ENCODE measurements at regions not wholly inside any gene's neighbourhood (a gene's known extent, or its start where the extent isn't known, plus 50 kb on each side); places are given as distances from the start of the nearest gene placed in this dataset.

- no peaks in the 10 kb centered on the region for H3K4me1 ChIP-seq
- DNase-seq, result no peak
These were observed 70.3 kb upstream of the MROH9 start for GRCh38 chr1:170864876-170865538.

GRCh38 chr1:170866646-170867045, 68.7 kb upstream of the MROH9 start:
- Histone ChIP-seq H3K36me3 (no peaks in the 10 kb centered on the region), H3K4me3 (ENCODE audit: low read depth, low read length) (no peak overlapping the region), H3K4me1 (no peaks in the 10 kb centered on the region), H3K9me3 (no peaks in the 10 kb centered on the region), H3K27me3 (no peaks in the 10 kb centered on the region)
- no peak for TF ChIP-seq CTCF (IDR thresholded peaks at IDR 0.05; ENCODE audit: low read depth, low read length)
- DNase-seq, result no peak

More at GRCh38 chr1:170864876-170865538, 70.3 kb upstream of the MROH9 start:
- H3K27me3 ChIP-seq, result no peaks in the 10 kb centered on the region
- H3K9me3 ChIP-seq, result no peaks in the 10 kb centered on the region
- H3K4me3 ChIP-seq (ENCODE audit: low read depth, low read length), result no peak overlapping the region
- H3K36me3 ChIP-seq, result no peaks in the 10 kb centered on the region
- no peak for TF ChIP-seq CTCF (IDR thresholded peaks at IDR 0.05; ENCODE audit: low read depth, low read length)

GRCh38 chr1:170871868-170872267, 63.5 kb upstream of the MROH9 start:
- H3K27me3 ChIP-seq, result no peaks in the 10 kb centered on the region
- H3K9me3 ChIP-seq, result no peaks in the 10 kb centered on the region
- no peak overlapping the region for H3K4me3 ChIP-seq (ENCODE audit: low read depth, low read length)
- no peaks in the 10 kb centered on the region for H3K36me3 ChIP-seq
- TF ChIP-seq CTCF (IDR thresholded peaks at IDR 0.05; ENCODE audit: low read depth, low read length), result no peak
- H3K4me1 ChIP-seq, result no peaks in the 10 kb centered on the region
- no peak for DNase-seq

- H3K36me3 ChIP-seq, result no peaks in the 10 kb centered on the region
- TF ChIP-seq CTCF (IDR thresholded peaks at IDR 0.05; ENCODE audit: low read depth, low read length), result no peak
- no peaks in the 10 kb centered on the region for H3K9me3 ChIP-seq
- DNase-seq, result no peak
- no peaks in the 10 kb centered on the region for H3K27me3 ChIP-seq
- H3K4me1 ChIP-seq, result no peaks in the 10 kb centered on the region
- no peak overlapping the region for H3K4me3 ChIP-seq (ENCODE audit: low read depth, low read length)
These were observed 62.7 kb upstream of the MROH9 start for GRCh38 chr1:170872663-170873062.

- Histone ChIP-seq H3K36me3 (no peaks in the 10 kb centered on the region), H3K27me3 (no peaks in the 10 kb centered on the region), H3K4me3 (ENCODE audit: low read depth, low read length) (no peak overlapping the region), H3K9me3 (no peaks in the 10 kb centered on the region), H3K4me1 (no peaks in the 10 kb centered on the region)
- no peak for TF ChIP-seq CTCF (IDR thresholded peaks at IDR 0.05; ENCODE audit: low read depth, low read length)
- DNase-seq, result no peak
These were observed 60.7 kb upstream of the MROH9 start for GRCh38 chr1:170874671-170875070.
